H1 (cell line): ENCODE measurements at regions not wholly inside any gene's neighbourhood (a gene's known extent, or its start where the extent isn't known, plus 50 kb on each side); places are given as distances from the start of the nearest gene placed in this dataset.

Source experiments
- CTCF ChIA-PET: fragments of 300-600 bp; sonication (Branson Sonifier 250); formaldehyde crosslinking; loops from one replicate; lab custom pipeline; 2021; ENCODE audit not compliant: partially characterized antibody; lab: Charles Lee
- POLR2A ChIA-PET: fragments of 300-600 bp; sonication (Branson Sonifier 250); formaldehyde crosslinking; loops from one replicate; lab custom pipeline; 2021; ENCODE audit warnings: inconsistent platforms; ENCODE audit not compliant: partially characterized antibody; lab: Charles Lee
- DNase-seq, 2 experiments: peaks; one replicate each; pipeline versions ENCODE4 v3.0.0 to v3.0.0-alpha.2; 2010 to 2022; ENCODE audit warnings: low spot score in 2 of 2, low read depth in 1 of 2, mixed read lengths in 1 of 2
- FAIRE-seq: peaks from 2 replicates; lab custom pipeline; 2011; peaks lifted over from hg19 to GRCh38; lab: Jason Lieb, UNC
- H2AFZ ChIP-seq: 2 replicates; pipeline ENCODE4 v1.8.1; 2012; ENCODE audit warnings: low read length, inconsistent platforms
- H2AK5ac ChIP-seq: 2 replicates; pipeline ENCODE4 v1.6.1; 2013; ENCODE audit warnings: low read depth, low read length
- H2BK120ac ChIP-seq: replicated peaks from 2 replicates; pipeline ENCODE3; 2013; ENCODE audit warnings: low read depth, low read length, inconsistent platforms
- H2BK12ac ChIP-seq: 2 replicates; pipeline ENCODE4 v1.6.1; 2013; ENCODE audit warnings: low read depth, low read length
- H2BK15ac ChIP-seq: 2 replicates; pipeline ENCODE4 v1.6.1; 2013; ENCODE audit warnings: low read length
- H2BK20ac ChIP-seq: 2 replicates; pipeline ENCODE4 v1.6.1; 2013; ENCODE audit warnings: low read length
- H2BK5ac ChIP-seq: 2 replicates; pipeline ENCODE4 v1.6.1; 2013; ENCODE audit warnings: low read depth, low read length
- H3K14ac ChIP-seq: 2 replicates; pipeline ENCODE4 v1.6.1; 2013; ENCODE audit warnings: inconsistent platforms; ENCODE audit not compliant: insufficient read length
- H3K18ac ChIP-seq: 2 replicates; pipeline ENCODE4 v1.6.1; 2013; ENCODE audit warnings: low read length; ENCODE audit errors: extremely low read depth
- H3K23ac ChIP-seq: 2 replicates; pipeline ENCODE4 v1.6.1; 2013; ENCODE audit warnings: inconsistent platforms; ENCODE audit not compliant: insufficient read length
- H3K23me2 ChIP-seq: 2 replicates; pipeline ENCODE4 v1.6.1; 2013; ENCODE audit warnings: low read depth, low read length
- H3K27ac ChIP-seq: 2 replicates; pipeline ENCODE4 v1.6.1; 2011; ENCODE audit warnings: low read depth, low read length, inconsistent platforms
- H3K27me3 ChIP-seq, 4 experiments: replicated peaks in 1 of 4; 1 replicate in 1 of 4; 2 replicates in 3 of 4; pipeline versions ENCODE4 v1.6.1 to v1.8.1; 2011 to 2013; ENCODE audit warnings: low read length in 3 of 4, mild to moderate bottlenecking in 3 of 4, inconsistent platforms in 2 of 4, mixed read lengths in 2 of 4, moderate library complexity in 1 of 4; ENCODE audit not compliant: control insufficient read depth in 3 of 4, insufficient read depth in 3 of 4; ENCODE audit errors: extremely low read depth in 1 of 4
- H3K36me3 ChIP-seq, 4 experiments: 2 replicates each; pipeline versions ENCODE4 v1.6.1 to v1.8.1; 2011 to 2013; ENCODE audit warnings: mild to moderate bottlenecking in 4 of 4, low read length in 3 of 4, moderate library complexity in 2 of 4, control low read depth in 1 of 4, inconsistent platforms in 1 of 4; ENCODE audit not compliant: insufficient read depth in 4 of 4, control insufficient read depth in 2 of 4
- H3K4ac ChIP-seq: replicated peaks from 2 replicates; pipeline ENCODE3; 2013; ENCODE audit warnings: low read length, low read depth, mixed read lengths, inconsistent platforms; ENCODE audit not compliant: insufficient read length
- H3K4me1 ChIP-seq, 4 experiments: replicated peaks in 1 of 4; 1 replicate in 1 of 4; 2 replicates in 3 of 4; pipeline versions ENCODE4 v1.6.1 to v1.8.1; 2011 to 2013; ENCODE audit warnings: low read length in 3 of 4, inconsistent platforms in 2 of 4, mixed read lengths in 1 of 4; ENCODE audit not compliant: insufficient read depth in 4 of 4, control insufficient read depth in 3 of 4
- H3K4me2 ChIP-seq, 2 experiments: 2 replicates each; pipeline versions ENCODE4 v1.6.1 to v1.8.1; 2011 to 2013; ENCODE audit warnings: low read depth in 2 of 2, low read length in 2 of 2, control low read depth in 1 of 2, inconsistent platforms in 1 of 2, mild to moderate bottlenecking in 1 of 2; ENCODE audit not compliant: insufficient read depth in 1 of 2
- H3K4me3 ChIP-seq, 4 experiments: fragments of 200-600, 300-600 bp in 1 of 4; sonication (generic), shearing (Covaris generic), sonication (Bioruptor Twin) in 1 of 4; 2 replicates each; pipeline versions ENCODE4 v1.5.1 to v1.8.1; 2011 to 2016; ENCODE audit warnings: low read length in 4 of 4, low read depth in 3 of 4, control low read depth in 2 of 4, inconsistent platforms in 2 of 4, mild to moderate bottlenecking in 2 of 4, mixed read lengths in 1 of 4, moderate library complexity in 1 of 4; ENCODE audit not compliant: insufficient read depth in 2 of 4; ENCODE audit errors: extremely low read depth in 1 of 4
- H3K56ac ChIP-seq: replicated peaks from 2 replicates; pipeline ENCODE3; 2013; ENCODE audit warnings: low read depth, mild to moderate bottlenecking, mixed read lengths, low read length, inconsistent platforms; ENCODE audit not compliant: insufficient read length
- H3K79me1 ChIP-seq: 2 replicates; pipeline ENCODE4 v1.6.1; 2013; ENCODE audit warnings: low read depth, low read length, control low read depth
- H3K79me2 ChIP-seq, 2 experiments: 2 replicates each; pipeline versions ENCODE4 v1.6.1 to v1.8.1; 2012 to 2013; ENCODE audit warnings: low read length in 2 of 2, mild to moderate bottlenecking in 2 of 2, inconsistent platforms in 1 of 2; ENCODE audit not compliant: insufficient read depth in 2 of 2, control insufficient read depth in 1 of 2
- H3K9ac ChIP-seq, 4 experiments: replicated peaks in 1 of 4; 1 replicate in 1 of 4; 2 replicates in 3 of 4; pipeline versions ENCODE4 v1.6.1 to v1.8.1; 2011 to 2013; ENCODE audit warnings: low read depth in 3 of 4, low read length in 3 of 4, control low read depth in 2 of 4, mild to moderate bottlenecking in 2 of 4, moderate library complexity in 2 of 4, inconsistent platforms in 1 of 4; ENCODE audit errors: extremely low read depth in 1 of 4
- H3K9me3 ChIP-seq, 2 experiments: 2 replicates each; pipeline versions ENCODE4 v1.6.1 to v1.8.1; 2012 to 2013; ENCODE audit warnings: mild to moderate bottlenecking in 2 of 2, moderate library complexity in 2 of 2, control low read depth in 1 of 2, inconsistent platforms in 1 of 2, low read depth in 1 of 2, low read length in 1 of 2, mixed read lengths in 1 of 2; ENCODE audit not compliant: insufficient read depth in 2 of 2
- H4K20me1 ChIP-seq, 2 experiments: replicated peaks in 1 of 2; 2 replicates each; pipeline versions ENCODE3 to v1.8.1; 2011 to 2013; ENCODE audit warnings: inconsistent platforms in 2 of 2, low read length in 2 of 2, mild to moderate bottlenecking in 1 of 2; ENCODE audit not compliant: insufficient read depth in 2 of 2, control insufficient read depth in 1 of 2
- H4K5ac ChIP-seq: 2 replicates; pipeline ENCODE4 v1.6.1; 2013; ENCODE audit warnings: low read length, low read depth, mixed read lengths, inconsistent platforms; ENCODE audit not compliant: insufficient read length
- H4K8ac ChIP-seq: 2 replicates; pipeline ENCODE4 v1.8.0; 2013; ENCODE audit warnings: mild to moderate bottlenecking, moderate library complexity, low read length, inconsistent platforms; ENCODE audit not compliant: insufficient read depth; ENCODE audit errors: extremely low read depth
- H4K91ac ChIP-seq: replicated peaks from 2 replicates; pipeline ENCODE3; 2013; ENCODE audit warnings: low read length, mixed read lengths, inconsistent platforms; ENCODE audit not compliant: insufficient read length
- BACH1 ChIP-seq: IDR thresholded peaks from 2 replicates; pipeline ENCODE4 v1.6.1; 2012; ENCODE audit warnings: low read length, improper control_type of control experiment
- BRCA1 ChIP-seq: IDR thresholded peaks from 2 replicates; pipeline ENCODE4 v1.6.1; 2012; ENCODE audit warnings: low read depth, low read length, improper control_type of control experiment
- TAF7 ChIP-seq: optimal IDR thresholded peaks from 2 replicates; pipeline ENCODE3; 2011; ENCODE audit warnings: low read depth, mild to moderate bottlenecking, inconsistent platforms, low read length, moderate library complexity, borderline replicate concordance
- WGBS, 2 experiments: shearing (Covaris generic) in 1 of 2; methylation state at CpG; one replicate each; pipeline versions ENCODE4 v1.1.6 to v1.1.7; 2013 to 2015; ENCODE audit warnings: low lambda C conversion rate in 2 of 2, mixed read lengths in 2 of 2, inconsistent platforms in 1 of 2, low coverage in 1 of 2, missing lambda C conversion rate in 1 of 2; ENCODE audit not compliant: insufficient replicate concordance in 2 of 2, insufficient coverage in 1 of 2, insufficient read length in 1 of 2; ENCODE audit errors: extremely low coverage in 1 of 2, missing lambda C conversion rate in 1 of 2; 5-methylcytosine and 5-hydroxymethylcytosine counted together

- FAIRE-seq, result no peak
- H3K14ac ChIP-seq, result no peak overlapping the region
These were observed 933.5 kb upstream of the EEF2KMT start for GRCh38 chr16:6031102-6031501.

More at GRCh38 chr16:6031102-6031501, 933.5 kb upstream of the EEF2KMT start:
- Histone ChIP-seq H3K18ac (no peak overlapping the region), H4K20me1 (no peaks in the 10 kb centered on the region), H3K79me2 (no peaks in the 10 kb centered on the region), H3K4me2 (no peak overlapping the region), H2AFZ (no peak overlapping the region), H3K27me3 (no peaks in the 10 kb centered on the region), H3K56ac (no peak overlapping the region), H3K23me2 (no peaks in the 10 kb centered on the region), H2BK20ac (no peak overlapping the region), H2BK120ac (no peak overlapping the region), H2AK5ac (no peak overlapping the region), H4K8ac (no peak overlapping the region), H2BK15ac (no peak overlapping the region), H2BK12ac (no peak overlapping the region), H3K4me3 (no peak overlapping the region), H2BK5ac (no peak overlapping the region), H3K23ac (no peak overlapping the region), H3K9me3 (no peaks in the 10 kb centered on the region), H4K5ac (no peak overlapping the region), H3K4me1 (no peaks in the 10 kb centered on the region), H4K91ac (no peak overlapping the region), H3K36me3 (no peaks in the 10 kb centered on the region), H3K4ac (no peak overlapping the region), H3K9ac (no peak overlapping the region), H3K79me1 (no peaks in the 10 kb centered on the region), H3K27ac (no peak overlapping the region)
- TF ChIP-seq BRCA1 (no peak), BACH1 (no peak), TAF7 (no peak)
- ChIA-PET CTCF (interaction anchor here (0.5 to 2.7 kb wide), 5 partner anchors 15 to 366 kb away, joined by 3 to 15 read pairs (median 4); no protein-coding TSS in a partner anchor), POLR2A (no interaction called here)
- 74% methylated on average over 5 of the region's 5 CpGs; no CpG with 5 or more reads in 1 of the 2 experiments for WGBS, 2 experiments
- no peak for DNase-seq
